ENCODE measurements at regions not wholly inside any gene's neighbourhood (a gene's known extent, or its start where the extent isn't known, plus 50 kb on each side); places are given as distances from the start of the nearest gene placed in this dataset.
A peak's percentile ranks its signal among the peaks of the same experiment; 100 is the strongest.
"Not testable (repeated sequence)": the region's sequence is repeated elsewhere in the genome, so short reads cannot be mapped to it uniquely, and the experiment has no call there.

DNA sequence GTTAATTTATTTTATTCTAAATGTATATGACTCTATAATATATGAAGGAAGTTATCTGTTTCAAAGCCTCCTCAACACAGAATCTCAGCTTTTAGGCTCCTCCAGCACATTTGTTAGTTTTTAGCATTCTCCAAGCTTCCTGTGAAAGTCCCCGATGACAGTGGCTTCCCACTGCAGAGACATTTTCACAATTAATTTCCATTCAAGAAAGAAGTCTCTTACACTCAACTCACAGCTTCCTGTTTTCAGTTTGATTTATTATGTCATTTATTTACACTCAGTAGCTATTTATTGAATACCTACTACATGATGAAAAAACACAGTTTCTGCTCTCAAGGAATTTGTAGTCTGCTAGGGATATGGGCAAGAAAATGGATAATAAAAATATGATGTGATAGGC is 2228.2 kb upstream of the WWC1 start:
- DNase-seq: no peak

DNA sequence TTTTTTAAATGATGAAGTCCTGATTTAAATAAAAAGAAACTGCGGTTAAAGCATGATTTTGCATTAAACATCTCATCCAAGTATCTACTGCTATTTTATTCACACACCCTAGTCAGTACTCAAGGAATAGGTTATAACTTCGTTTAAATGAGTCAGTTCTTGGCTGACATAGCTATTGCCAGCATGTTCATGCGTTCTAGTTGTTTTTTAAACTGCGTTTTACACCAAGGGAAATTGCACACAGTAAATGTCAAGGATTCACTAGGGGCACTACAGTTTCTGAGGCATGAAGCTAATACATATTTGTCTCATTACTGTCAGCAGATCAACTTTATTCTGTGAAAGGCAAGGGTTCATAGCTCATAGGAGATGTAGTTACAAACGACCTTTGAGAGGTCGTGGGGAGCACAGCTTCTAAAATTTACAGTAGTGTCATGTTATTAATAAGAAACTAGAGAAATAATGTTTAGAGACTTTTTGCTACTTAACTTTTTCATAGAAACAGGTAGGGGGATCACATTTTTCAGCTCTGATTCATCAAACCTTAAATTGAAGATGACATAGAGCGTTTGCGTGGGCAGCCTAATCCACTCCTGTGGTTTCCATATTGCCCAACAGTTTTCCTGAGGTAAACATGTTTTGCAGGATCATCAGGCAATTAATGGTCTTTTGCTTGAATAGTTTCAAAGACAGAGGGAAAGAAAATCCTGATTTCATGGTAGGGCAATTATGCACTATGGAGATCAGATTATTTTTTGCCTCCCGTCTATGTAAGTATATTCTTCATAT is 2222.7 kb upstream of the WWC1 start:
- no peak for DNase-seq

DNA sequence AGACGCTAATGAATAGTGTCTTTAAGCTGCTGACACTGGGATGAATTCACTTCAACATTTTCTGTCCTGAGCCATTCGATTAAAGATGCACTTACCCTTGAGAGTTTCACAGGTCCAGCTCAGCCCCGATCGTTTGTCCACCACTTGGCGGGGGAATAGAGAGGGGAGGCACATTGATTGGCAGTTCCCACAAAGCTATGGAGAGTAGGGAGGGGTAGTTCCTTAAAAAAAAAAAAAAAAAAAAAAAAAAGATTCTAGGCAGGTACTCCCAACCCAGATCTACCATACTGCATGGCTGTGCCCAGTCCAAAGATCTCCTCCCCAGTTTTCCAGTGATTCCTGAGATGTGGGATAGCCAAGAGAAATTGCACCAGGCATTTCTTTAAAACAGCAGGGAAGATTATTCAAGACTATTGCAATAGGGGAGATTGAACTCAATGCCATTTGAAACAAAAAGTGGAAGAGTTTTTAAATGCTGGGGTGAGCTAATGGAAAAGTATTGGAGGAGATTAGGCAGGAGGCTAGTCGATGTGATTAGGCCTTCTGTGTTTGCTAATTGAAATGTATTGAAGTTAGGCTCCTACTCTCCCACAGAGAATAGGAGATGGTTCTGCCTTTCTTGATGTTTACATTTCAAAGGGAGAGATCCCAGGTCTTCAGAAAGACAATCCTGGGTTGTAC is 2217.4 kb upstream of the WWC1 start:
- no peak for DNase-seq

DNA sequence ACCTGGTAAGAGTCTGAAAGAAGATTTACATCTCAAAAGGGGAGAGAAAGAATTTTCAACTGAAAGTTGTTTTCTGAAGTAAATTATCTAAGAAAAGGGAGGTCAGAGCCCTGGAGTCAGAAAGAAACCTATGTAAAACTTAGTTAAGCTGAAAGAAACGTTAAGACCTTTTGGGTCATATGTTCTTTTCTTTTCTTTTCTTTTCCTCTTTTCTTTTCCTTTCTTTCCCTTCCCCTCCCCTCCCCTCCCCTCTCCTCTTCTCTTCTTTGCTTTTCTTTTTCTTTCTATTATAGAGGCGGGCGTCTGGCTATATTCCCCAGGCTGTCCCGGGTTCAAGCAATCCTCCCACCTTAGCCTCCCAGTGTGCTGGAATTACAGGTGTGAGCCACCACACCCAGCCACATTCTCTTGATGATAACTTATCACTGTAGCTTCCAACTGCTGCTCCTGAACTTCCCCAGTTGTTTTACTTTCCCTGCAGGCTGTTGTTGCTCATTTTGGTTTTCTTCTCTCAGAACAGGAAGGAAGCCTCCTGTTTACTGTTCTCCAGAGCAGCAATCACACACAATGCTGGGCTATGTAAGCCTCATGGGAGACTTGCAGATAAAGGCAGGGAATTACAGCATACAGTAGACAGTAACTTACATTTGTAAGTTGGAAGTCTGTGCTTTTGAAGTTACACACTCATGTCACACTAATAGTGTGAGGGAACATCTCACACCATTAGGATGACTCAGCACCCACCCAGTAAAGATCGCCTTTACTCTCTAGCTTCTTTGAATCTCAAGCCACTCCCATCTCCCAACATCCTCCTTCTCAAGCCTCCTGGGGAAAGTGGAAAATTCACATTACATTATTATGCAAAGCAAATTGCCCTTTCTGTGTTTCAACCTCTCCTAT is 2216.6 kb upstream of the WWC1 start:
- DNase-seq: peak; percentile 22

DNA sequence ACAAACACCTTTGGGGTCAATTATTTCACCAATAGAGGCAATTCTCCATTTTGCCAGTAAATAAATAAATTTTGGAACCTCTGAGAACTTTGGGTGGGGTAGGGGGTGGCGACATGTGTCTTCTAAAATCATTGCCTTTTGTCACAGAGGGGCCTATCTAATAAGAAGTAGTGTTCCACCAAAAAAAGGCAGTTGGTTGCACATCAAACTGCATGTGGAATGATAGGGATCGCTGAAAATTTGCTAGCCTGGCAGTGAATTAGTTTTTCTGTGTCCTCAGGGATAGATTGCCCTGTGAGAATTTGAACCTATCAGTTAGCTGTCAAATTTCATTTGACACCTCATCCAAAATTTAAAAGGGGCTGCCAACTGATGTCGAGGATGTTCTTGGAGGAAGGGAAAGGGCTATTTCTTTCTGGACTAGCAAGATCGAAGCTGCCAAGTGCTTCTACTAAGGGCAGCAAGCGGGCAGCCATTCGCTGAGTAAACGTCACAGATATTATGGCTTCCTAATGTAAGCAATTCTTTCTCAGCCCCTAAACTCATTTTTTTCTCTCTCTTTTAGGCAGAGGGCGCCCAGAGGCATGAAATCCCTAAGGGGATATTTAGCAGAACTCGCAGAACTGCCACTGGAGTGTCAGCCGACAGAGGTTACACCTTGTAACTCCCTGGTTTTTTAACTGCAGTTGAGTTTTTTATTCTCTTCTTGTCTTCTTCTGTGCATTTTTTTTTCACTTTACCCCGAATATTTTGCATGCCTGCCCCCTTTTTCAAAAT is 2208.1 kb upstream of the WWC1 start:
- peak; percentile 4 for DNase-seq

DNA sequence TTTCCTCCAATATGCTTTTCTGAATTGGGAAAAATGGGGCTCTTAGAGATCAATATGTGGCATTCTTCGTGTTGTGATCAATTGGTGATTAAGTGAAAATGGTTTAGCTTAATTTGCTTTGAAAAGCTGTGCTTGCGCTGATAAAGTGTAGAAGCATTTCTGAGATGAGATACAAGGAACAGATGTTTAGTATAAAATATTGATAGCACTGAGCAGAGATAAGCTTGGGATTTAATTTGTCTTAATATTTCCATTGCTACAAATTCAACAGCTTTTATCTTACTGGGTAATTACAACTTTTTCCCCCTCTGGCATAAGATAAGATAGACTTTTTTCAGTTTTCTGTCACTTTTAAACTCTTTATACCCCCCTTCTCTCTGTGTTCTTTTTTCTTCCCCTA is 2204.9 kb upstream of the WWC1 start:
- DNase-seq: no peak

DNA sequence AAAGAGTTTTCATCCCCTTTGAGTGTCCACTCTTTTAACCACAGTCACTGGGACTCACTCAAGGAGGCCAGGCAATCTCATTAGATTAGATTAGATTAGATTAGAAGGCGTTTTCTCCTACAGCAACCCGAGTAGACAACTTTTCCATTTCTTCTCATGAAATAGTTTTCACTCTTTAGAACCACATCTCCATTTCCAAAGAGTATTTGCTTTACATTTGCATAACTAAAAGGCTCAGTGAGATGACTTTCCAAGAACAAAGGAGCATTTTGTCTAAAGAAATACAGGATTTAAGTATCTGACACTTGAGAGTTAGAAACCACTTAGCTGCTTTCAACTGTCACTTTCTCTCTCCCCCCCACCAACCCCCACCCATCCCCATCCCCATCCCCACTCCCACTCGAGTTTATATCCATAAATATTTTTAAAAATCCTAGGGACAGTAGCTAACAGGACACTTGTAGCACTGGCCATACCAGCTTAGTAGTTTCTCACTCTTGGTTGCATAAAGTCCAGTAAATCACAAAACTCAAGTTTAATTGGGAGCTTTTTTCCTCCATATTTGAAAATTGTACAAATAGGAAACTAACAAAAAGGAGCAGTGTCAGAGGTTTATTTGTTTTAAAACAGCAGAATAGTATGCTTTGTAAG is 2202.9 kb upstream of the WWC1 start:
- no peak for DNase-seq

DNA sequence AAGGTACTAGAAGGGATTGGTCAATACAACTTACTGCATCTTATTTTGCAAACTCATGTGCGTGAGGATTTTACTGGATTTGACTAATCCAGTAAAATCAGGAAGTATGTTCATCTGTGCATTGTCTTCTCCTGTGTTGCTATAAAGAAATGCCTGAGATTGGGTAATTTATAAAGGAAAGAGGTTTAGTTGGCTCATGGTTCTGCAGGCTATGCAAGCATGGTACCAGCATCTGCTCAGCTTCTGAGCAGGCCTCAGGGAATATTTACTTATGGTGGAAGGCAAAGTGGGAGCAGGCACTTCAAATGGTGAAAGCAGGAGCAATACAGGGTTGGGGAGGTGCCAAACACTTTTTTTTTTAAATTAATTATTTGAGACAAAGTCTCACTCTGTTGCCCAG is 2199.5 kb upstream of the WWC1 start:
- DNase-seq: no peak

DNA sequence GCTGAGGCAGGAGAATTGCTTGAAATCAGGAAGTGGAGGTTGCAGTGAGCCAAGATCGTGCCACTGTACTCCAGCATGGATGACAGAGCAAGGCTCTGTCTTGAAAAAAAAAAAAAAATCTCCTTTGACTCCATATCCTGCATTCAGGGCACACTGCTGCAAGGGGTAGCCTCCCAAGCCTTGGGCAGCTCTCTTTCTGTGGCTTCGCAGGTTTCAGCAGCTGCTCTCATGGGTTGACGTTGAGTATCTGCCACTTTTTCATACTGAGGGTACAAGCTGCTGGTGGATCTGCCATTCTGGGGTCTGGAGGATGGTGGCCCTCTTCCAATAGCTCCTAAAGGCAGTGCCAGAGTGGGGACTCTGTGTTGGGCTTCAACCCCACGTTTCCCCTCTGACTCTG is 2198.1 kb upstream of the WWC1 start:
- no peak for DNase-seq

DNA sequence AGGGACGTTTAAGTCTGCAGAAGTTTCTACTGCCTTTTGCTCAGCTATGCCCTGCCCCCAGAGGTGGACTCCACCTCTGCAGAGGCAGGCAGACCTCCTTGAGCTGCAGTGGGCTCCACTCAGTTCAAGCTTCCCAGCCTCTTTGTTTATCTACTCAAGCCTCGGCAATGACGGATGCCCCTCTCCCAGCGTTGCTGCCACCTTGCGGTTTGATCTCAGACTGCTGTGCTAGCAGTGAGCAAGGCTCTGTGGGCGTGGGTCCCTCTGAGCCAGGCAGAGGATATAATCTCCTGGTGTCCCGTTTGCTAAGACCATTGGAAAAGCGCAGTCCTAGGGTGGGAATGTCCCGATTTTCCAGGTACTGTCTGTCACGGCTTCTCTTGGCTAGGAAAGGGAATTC is 2188.5 kb upstream of the WWC1 start:
- no peak for DNase-seq

DNA sequence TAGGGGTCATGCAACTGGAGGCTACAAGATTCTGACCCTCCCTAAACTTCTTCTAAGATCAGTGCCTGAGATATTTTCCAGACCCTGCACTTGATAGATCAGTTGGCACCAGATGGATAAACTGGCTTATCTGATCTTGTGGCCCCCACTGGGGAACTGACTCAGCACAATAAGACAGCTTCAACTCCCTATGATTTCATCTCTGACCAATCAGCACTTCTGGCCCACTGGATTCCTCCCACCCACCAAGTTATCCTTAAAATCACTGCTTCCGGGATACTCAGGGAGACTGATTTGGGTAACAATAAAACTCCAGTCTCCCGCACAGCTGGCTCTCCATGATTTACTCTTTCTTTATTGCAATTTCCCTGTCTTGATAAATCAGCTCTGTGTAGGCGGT is 2180.4 kb upstream of the WWC1 start:
- no peak for DNase-seq

DNA sequence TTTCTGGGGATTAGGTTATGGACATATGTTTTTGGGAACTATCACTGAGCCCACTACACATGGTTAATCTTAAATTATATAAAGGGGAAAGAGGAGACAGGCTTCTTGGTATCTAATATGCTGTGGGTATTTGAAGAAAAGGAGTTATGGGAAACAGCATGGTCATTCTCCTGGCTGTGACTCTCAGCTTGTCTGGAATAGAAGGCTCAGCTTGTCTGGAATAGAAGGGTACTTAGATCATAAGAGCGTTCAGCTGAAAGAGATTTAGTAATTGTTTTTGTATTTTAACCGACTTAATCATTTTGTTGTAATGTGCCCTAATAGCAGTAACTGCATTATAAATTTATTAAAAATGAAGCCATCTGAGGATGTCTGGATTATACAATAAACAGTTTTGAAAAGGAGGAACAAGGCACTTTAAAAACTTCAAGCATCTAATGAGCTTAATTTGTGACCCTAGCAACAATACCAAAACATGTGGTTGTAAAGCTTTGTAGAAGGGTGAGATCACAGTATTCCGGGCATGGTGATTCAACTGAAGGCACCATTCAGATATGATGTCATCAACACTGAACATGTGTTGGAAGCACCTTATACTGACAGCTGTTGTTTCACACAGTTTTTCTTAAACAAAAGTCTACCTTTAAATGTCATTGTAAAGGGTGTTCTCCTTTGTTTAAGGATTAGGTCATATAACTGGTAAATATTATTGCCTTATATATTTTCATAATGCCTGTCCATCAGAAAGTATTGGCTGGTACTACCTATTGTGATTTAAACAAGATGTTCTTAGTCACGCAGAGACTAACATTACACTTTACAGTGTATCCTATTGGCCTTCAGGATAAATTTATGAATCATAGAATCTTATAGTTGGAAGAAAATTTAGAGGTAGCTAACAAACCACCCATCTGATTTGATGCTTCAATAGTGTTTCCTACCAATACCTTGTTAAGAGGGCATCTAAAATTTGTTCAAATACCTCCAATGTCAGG is 2174.1 kb upstream of the WWC1 start:
- DNase-seq: no peak

DNA sequence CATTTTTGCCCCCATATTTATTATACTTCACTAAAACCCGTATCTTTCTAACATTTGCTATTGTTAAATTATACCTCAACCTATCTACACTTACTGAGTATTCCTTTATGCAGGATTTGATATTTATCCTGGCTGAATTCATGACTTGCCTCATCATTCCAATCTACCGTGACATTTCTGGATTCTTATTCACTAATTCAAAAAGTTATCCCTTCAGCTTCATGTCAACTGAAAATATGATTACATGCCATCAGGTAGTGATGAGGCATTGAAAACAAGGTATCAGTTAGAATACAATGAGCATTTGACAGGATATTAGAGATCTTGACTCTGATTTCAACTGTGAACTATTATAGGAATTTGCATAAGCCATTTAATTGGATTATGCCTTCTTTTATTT is 2171.9 kb upstream of the WWC1 start:
- DNase-seq: no peak

DNA sequence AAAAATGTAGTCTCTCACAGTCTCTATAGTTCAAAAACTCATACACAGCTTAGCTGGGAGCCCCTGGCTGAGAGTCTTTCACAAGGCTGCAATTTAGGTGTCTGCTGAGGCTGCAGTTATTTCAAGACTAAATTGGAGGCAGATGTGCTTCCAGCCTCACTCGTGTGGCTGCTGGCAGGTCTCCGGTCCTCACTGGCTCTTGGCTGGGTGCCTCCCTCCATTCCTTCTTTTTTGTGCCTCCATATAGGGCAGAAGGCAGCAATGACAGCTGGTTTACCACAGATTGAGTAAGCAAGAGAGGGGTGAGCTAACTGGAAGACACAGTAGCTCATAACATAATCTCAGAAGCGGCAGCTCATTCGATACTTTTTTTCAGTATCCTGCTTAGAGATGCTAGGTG is 2167.7 kb upstream of the WWC1 start:
- no peak for DNase-seq

DNA sequence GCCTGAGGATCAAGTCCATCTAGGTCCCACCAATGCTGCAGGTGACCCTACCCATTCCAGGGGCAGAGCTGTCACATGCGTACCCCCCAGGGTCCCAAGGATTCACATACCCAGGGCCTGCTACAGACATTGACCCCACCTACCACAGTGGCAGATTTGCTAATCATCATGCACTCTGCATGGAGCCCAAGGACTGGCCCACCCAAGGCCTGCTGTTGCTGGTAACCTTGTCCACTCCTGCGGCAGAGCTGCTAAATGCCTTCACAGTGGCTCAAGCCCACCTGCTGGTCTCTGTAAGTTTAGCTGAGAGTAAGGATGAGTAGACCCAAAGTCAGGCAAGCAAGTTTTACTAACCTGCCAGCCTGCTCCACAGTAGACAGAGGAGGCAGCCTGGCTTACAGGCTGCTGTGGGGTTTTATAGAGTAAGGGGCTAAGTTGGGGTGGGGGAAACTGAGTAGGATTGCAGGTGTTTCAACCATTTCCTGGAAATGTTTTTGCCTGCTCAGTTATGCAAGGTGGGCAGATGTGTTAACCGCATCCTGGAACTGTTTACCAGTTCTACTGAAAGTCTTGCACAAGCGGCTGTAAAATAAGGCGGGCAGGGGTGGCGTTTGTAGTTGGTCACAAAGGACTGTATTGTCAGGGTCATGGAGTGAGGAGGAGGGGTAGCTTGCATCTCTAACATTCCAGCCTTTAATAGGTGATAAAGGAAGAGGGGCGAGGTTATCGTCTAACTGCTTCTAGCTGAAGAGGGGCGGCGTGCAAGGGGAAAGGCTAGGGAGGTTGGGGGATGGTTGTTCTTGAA is 2163.5 kb upstream of the WWC1 start:
- no peak for DNase-seq

DNA sequence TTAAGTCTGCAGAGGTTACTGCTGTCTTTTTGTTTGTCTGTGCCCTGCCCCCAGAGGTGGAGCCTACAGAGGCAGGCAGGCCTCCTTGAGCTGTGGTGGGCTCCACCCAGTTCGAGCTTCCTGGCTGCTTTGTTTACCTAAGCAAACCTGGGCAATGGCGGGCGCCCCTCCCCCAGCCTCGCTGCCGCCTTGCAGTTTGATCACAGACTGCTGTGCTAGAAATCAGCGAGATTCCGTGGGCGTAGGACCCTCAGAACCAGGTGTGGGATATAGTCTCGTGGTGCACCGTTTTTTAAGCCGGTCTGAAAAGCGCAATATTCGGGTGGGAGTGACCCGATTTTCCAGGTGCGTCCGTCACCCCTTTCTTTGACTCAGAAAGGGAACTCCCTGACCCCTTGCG is 2146.3 kb upstream of the WWC1 start:
- not testable (repeated sequence) for DNase-seq

DNA sequence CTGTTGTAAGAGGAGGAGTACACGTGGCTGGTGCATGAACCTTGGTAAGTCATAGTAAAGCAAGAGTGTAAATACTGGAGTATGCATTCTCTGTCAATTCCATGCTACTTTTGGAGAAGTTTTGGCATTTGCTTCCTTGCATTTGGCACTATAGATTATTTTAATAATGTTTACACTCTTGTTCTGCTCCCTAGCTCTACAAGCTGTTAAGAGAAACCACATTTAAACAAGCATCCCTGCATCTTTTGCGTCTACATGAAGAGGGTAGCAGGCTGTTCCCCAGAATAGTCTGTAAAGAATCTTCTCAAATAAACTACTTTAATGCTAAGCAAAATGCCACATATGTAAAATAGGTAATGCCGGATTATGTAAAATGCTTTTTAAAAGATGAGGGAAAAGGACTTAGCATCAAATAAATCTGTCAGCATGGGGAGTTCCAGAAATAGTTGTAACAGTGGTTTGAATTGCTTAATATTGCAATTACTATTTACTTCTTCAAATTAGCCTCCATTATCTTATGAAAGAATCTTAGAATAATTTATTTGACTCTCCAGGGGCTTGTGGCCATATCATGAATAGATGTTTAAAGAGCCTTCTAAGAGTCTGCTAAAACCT is 2127.3 kb upstream of the WWC1 start:
- no peak for DNase-seq

DNA sequence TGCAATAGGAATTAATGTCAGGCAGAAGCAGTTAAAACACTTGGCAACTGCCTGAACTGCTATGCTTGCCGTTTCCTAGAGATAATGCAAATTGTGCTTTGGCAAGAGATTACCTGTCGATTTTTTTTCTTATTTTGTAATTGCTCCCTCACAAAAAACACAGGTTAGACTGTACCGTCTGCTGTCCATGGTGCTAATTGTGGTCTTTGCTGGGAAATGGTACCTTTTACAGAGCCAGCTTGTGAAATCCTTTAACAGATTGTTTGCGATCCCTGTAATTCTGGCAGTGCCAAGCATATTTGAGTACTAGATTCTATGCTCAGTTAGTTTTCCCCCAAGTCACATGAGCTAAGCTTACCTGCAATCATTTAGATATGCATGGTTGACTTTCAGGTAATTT is 2125.8 kb upstream of the WWC1 start:
- DNase-seq: peak; percentile 22

DNA sequence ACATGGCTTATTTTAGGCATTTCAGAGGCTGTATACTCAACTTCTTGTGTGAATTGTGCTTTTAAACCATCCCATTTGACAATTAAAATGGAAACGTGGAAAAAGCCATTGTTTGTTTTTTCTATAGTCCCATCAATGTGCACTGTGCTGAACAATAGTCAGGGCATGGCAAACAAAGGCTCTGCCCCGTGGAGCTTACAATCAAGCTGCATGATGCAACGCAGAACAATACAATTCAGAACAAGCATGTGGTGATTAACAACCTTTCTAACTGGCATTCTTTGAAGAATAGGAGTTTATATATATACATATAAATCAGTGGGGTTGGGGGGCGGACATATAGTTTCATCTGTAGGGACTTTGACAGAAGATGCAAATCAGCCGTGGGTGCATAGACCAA is 2125.4 kb upstream of the WWC1 start:
- DNase-seq: no peak

DNA sequence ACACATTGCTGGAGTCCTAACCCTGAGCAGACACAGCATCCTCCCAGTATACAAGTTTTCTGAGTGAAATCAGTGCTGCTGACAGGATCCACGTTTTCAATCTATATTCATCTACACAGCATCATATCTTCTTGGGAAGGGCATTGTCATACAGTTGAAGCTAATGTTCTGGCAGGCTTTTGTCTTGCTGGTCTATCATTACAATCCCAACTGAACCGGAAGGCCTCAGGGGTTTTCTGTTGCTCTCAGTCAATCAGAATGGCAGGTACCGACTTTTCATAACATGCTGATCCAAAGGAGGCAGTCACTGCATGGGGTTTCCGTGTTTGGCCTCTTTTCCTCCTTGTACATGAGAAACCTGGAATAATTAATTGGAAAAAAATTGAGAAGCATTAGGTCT is 2118.8 kb upstream of the WWC1 start:
- no peak for DNase-seq
